Activated B cell treated with CpG ODN at 0.5 μM for 24 hours (primary cell): ENCODE measurements at regions not wholly inside any gene's neighbourhood (a gene's known extent, or its start where the extent isn't known, plus 50 kb on each side); places are given as distances from the start of the nearest gene placed in this dataset.

ENCODE experiments used
- ATAC-seq: fragments of 200-7000 bp; cut with Tn5 transposase; one replicate; pipeline ENCODE4 v1.10.0; 2021; ENCODE audit warnings: low read depth, mild to moderate bottlenecking, moderate library complexity
- CTCF ChIA-PET: fragments of 350-600 bp; sonication (Branson Sonifier 250); formaldehyde crosslinking; loops from one replicate; lab custom pipeline; 2021; ENCODE audit warnings: antibody characterized with exemption; lab: Charles Lee
- POLR2A ChIA-PET: fragments of 350-600 bp; sonication (Branson Sonifier 250); formaldehyde crosslinking; loops from one replicate; lab custom pipeline; 2021; ENCODE audit warnings: antibody characterized with exemption; lab: Charles Lee
- DNase-seq: peaks from one replicate; pipeline ENCODE4 v3.0.0; 2022
- H3K27ac Mint-ChIP-seq: one replicate; pipeline ENCODE4 v1.8.0; 2020; ENCODE audit warnings: mixed read lengths
- H3K27me3 Mint-ChIP-seq: one replicate; pipeline ENCODE4 v1.8.0; 2021; ENCODE audit warnings: mixed read lengths
- H3K36me3 Mint-ChIP-seq: one replicate; pipeline ENCODE4 v1.8.0; 2021; ENCODE audit warnings: low read depth, mixed read lengths
- H3K4me1 Mint-ChIP-seq: one replicate; pipeline ENCODE4 v1.8.0; 2021; ENCODE audit warnings: mixed read lengths
- H3K4me3 Mint-ChIP-seq: one replicate; pipeline ENCODE4 v1.8.0; 2020; ENCODE audit warnings: mild to moderate bottlenecking, mixed read lengths
- H3K9me3 Mint-ChIP-seq: one replicate; pipeline ENCODE4 v1.8.0; 2020; ENCODE audit warnings: mixed read lengths
- intact Hi-C: fragments of 100-400 bp; cut with micrococcal nuclease; formaldehyde crosslinking; loops from one replicate; pipeline ENCODE4 v1.15.1; 2024
- TF ChIP-seq, protein P1 (sequence below): fragments of 200-600 bp; IDR thresholded peaks from one replicate; pipeline ENCODE4 v1.8.0; 2022; ENCODE audit warnings: antibody characterized with exemption, mild to moderate bottlenecking

DNA sequence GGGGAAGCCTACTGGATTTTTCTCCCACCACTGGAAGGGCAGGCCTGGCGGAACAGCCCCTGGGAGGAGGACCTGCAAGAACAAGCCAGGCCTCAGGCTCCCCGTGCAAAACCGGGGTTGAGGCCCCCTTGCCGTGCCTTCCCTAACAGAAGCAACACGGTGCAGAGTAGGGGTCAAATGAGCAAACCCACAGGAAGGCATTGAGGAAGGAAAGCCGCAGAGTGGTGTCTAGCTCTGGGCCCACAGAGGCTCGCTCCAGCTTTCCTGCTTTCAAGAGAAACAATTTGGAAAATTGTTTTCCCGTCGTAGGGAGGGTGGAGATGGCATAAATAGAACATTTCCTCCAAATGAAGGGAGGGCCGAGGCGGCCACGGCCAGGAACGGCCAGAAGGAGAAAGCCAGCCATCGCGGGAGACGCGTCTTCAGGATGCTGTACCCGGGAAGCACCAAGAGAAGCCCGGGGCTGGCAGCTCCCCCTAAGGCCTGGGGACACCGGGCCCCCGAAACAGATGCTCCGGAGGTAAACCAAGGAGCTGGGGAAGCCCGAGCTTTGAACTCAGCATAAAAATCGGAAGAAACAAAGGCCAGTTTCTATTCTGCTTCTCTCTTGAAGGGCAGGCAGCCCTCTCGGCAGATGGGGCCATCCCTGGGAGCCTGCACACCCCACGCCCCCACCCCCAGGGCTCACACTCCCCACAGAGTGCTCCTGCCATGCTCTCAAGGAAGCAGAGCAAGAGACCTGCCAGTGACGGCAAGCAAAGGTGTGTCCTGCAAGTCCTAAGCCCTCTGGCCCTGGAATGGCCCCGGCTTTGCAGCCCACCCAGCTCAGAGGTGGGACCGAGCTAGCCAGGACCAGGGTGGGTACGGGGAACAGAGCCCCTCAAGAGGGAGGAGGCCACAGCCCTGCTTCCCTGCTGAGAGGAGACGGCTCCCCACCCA lies 92.0 kb downstream of the RBFOX3 start:
- no peaks in the 10 kb centered on the region for H3K36me3 Mint-ChIP-seq
- no peaks in the 10 kb centered on the region for H3K4me1 Mint-ChIP-seq
- ChIA-PET POLR2A (no interaction called here), CTCF (no interaction called here)
- ATAC-seq (no peak), DNase-seq (no peak)
- H3K27ac Mint-ChIP-seq = no peak overlapping the region
- intact Hi-C loops = no loop called here
- TF ChIP-seq, protein P1, sequence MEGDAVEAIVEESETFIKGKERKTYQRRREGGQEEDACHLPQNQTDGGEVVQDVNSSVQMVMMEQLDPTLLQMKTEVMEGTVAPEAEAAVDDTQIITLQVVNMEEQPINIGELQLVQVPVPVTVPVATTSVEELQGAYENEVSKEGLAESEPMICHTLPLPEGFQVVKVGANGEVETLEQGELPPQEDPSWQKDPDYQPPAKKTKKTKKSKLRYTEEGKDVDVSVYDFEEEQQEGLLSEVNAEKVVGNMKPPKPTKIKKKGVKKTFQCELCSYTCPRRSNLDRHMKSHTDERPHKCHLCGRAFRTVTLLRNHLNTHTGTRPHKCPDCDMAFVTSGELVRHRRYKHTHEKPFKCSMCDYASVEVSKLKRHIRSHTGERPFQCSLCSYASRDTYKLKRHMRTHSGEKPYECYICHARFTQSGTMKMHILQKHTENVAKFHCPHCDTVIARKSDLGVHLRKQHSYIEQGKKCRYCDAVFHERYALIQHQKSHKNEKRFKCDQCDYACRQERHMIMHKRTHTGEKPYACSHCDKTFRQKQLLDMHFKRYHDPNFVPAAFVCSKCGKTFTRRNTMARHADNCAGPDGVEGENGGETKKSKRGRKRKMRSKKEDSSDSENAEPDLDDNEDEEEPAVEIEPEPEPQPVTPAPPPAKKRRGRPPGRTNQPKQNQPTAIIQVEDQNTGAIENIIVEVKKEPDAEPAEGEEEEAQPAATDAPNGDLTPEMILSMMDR = no peak
- H3K4me3 Mint-ChIP-seq = no peak overlapping the region
- no peaks in the 10 kb centered on the region for H3K9me3 Mint-ChIP-seq
- H3K27me3 Mint-ChIP-seq = peaks cover 9% of the 10 kb centered on the region

DNA sequence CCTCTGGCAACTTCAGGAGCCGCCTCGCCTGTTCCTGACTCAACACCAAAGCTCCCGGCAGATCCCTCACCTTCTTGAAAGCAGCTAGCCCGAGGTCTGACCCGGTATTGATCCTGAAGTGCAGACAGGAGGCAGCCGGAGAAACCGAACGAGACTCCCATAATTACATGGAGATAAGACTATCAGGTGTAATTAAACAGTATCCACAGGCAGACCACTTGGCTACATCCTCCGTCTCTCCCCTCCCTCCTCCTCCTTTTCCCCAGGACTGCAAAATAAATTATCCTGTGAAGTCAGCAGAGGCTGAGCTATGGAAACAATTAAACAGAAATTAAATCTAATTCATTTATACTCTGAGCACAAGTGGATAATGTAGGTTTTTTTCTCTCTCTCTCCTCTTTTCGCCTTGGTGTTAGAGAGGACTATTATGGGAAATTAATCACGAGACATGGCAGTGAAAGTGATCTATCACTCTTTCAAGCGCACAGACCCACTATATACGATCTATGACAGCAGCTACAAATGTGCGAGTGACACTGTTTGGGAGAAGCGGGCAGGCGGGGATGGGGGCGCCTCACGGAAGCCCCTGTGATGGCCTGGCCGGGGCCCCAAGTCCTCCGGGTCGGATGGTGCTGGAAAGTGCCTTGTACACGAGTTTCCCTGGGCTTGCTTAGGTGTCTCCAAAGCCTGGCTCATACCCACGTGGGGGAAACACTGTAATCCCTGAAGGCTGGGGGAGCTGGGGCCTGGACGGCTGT lies 92.8 kb downstream of the RBFOX3 start:
- Mint-ChIP-seq H3K27me3 (peaks cover 9% of the 10 kb centered on the region), H3K4me3 (no peak overlapping the region), H3K4me1 (no peaks in the 10 kb centered on the region), H3K9me3 (no peaks in the 10 kb centered on the region), H3K27ac (no peak overlapping the region), H3K36me3 (no peaks in the 10 kb centered on the region)
- POLR2A ChIA-PET = no interaction called here
- DNase-seq = no peak
- intact Hi-C loops = no loop called here
- CTCF ChIA-PET = no interaction called here
- TF ChIP-seq, protein P1 = no peak
- no peak for ATAC-seq

DNA sequence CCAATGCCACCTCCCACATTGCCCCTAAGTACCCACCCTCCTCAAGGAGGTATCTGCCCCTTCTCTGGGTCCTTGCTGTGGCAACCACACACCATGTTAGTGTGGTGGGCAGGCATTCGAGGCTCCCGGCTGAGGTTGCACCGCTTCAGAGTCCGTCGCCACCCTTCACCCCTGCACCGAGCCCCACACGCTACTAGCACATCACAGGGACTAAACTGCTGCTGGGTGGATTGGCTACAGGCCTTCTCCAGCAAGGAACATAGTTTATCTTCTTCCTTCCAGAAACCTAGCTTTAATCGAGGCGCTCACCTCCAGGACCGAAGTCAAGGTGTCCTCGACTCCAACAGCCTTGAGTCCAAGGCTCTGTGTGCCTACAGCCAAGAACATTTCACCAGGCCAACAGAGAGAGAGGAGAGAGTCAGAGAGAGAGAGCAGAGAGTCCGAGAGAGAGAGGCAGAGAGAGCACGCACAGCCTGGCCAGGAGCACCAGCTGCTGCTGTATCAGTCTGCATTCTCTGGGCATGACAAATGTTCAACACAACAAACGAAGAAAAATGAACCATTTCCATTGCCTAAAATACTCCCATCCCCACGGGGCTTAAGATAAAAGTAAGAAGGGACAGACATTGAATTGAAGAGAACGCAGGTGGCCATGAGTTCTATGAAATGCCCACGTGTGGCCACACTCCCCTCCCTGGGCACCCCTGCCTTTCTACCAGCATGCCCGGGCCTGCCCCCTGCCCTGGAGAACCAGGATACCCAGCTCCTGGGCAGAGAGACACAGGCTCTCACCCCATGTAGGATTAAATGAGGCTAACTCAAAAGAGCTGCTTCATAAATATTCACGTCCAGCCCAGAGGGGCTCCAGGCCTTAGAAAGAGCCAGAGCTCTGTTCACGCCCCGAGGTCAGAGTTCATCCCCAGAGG lies 94.9 kb downstream of the RBFOX3 start:
- H3K4me3 Mint-ChIP-seq = no peak overlapping the region
- no peaks in the 10 kb centered on the region for H3K9me3 Mint-ChIP-seq
- DNase-seq = no peak
- peaks cover 9% of the 10 kb centered on the region for H3K27me3 Mint-ChIP-seq
- CTCF ChIA-PET = no interaction called here
- TF ChIP-seq, protein P1 = no peak
- intact Hi-C loops = no loop called here
- no peaks in the 10 kb centered on the region for H3K36me3 Mint-ChIP-seq
- no peaks in the 10 kb centered on the region for H3K4me1 Mint-ChIP-seq
- ATAC-seq = no peak
- no peak overlapping the region for H3K27ac Mint-ChIP-seq
- POLR2A ChIA-PET = no interaction called here

DNA sequence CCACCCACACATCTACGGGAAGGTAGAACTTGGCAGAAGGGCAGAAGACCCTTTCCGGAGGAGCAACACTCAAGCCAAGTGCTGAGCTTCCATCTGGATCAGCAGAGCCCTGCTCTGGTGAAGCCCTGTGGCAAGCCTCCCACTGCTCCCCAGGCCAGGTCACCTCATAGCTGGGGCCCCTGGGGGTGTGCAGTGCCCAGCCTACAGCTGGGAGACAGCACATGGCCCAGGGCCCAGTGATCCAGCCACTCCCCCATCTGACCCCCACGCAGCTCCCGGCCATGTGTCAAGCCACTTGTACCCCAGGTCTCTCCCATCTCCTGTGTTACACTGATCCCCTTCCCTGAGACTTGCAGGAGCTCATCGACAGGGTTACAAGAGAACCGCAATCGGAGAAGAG lies 95.7 kb downstream of the RBFOX3 start:
- Mint-ChIP-seq H3K9me3 (no peaks in the 10 kb centered on the region), H3K27ac (no peak overlapping the region), H3K4me1 (no peaks in the 10 kb centered on the region), H3K4me3 (no peak overlapping the region), H3K27me3 (peaks cover 9% of the 10 kb centered on the region), H3K36me3 (no peaks in the 10 kb centered on the region)
- ATAC-seq (no peak), DNase-seq (no peak)
- intact Hi-C loops = no loop called here
- CTCF ChIA-PET = no interaction called here
- TF ChIP-seq, protein P1 = no peak
- POLR2A ChIA-PET = no interaction called here
